NCI-H510A treated with DMSO at 0.1 percent for 48 hours (cell line): ENCODE measurements at regions not wholly inside any gene's neighbourhood (a gene's known extent, or its start where the extent isn't known, plus 50 kb on each side); places are given as distances from the start of the nearest gene placed in this dataset.

ENCODE experiments used
- DNase-seq: peaks from one replicate; lab custom pipeline; 2025; lab: John Stamatoyannopoulos, UW

DNA sequence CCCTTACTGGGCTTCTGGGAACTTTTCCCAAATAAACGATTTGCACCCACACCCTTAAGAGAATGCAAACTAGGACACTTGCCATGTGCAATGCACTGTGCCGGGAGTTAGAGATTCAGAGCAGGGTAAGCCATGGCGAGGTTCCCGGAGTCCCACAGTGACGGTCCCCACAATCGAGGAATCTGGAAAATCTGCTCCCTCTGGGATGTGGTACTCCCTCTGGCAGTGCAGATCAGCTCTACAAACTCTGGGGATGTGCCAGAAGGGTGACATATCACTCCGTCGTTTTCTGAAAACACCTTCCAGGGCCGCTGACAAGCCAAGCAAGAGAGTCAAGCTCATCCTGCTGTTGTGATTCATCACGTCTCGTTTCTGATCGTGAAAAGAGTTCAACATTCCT, 537.5 kb downstream of the BCOR start:
- DNase-seq: no peak

DNA sequence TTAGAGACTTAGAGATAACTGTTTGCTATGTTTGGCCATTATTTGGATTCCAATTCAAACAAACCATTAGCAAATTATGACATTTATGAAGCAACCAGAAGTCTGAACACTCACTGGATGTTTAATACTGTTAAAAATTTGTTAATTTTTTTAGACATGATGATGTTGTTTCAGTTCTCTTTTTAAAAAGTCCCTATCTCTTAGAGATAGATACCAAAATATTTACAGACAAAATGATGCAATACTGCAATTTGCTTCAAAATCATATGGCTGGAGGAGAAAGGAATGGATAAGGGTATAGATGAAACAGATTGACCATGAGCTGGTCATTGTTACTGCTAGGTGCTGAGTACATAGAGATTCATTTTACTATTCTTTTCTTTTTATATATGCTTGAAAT, 534.6 kb downstream of the BCOR start:
- DNase-seq: no peak

DNA sequence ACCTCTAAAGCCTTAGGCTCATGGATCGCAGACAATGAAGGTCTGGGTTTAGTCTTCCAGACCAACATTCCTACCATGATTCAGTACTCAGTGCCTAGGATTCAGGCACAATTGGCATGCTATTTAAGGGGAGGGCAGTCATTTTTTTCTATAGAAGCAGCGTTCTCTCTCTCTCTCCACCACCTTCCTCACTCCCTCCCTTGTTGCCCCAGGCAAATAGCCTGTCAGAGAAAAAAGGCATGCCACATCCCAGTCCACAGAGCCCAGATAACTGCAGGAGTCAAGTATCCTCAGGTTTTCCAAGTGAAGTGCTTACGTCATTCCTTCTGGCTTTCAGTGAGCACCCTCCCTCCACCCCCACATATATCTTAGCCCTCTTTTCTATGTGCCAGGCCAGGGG, 533.0 kb downstream of the BCOR start:
- DNase-seq: no peak

DNA sequence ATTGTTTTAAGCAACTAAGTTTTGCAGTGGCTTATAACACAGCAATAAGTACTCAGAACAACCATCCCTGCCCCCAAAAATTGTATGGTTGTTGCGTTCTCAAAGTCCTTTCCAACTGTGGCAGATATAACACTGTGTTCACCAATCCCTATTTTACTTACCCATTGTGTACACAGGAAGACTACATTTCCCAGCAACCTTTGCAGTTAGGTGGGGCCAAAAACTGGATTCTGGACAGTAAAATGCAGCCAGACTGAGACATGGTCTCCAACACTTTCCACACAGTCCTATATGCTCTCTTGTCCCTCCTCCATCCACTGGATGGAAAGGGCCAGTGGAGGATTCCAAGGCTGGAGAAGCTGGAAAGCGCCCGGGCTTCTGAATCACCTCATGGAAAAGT, 523.6 kb downstream of the BCOR start:
- peak; percentile 13 for DNase-seq

DNA sequence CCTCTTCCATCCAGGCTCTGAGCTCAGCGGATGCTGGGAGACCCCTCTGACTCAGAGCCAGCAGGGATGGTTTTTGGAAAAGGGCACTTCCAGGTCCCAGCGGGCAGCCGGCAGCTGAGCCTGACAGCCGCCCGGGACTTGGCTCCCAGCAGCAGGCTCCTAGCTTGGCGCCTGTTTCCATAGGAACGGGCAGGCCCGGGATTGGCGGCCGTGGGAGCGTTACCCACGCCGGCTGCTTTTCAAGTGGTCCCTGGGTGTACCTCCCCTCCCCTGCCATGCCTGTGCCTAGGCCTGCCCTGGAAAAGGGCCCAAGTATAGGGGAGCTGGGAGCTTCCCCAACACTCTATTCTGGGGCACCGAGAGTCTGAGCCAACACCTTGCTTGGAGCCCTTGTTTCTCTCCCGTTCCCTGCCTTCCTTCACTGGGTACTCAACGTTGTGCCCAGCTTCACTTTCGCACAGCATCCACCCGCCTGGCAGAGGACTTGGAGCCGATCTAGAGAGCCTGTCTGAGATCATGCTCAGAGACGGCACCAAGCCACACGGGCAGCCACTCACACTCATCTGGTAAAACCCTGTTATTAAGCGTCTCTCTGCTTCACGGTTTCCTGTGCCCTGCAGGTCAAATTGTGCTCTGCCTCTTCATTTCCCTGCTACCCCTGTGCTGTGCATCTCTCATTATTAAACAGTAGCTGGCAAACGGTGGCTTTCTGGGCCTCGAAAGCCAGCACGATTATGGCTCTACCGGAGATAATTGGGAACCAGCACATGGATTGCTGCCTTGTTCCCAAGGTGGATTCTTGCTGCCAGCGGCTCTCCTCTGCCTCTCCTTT, 521.5 kb downstream of the BCOR start:
- peak; percentile 50 for DNase-seq

DNA sequence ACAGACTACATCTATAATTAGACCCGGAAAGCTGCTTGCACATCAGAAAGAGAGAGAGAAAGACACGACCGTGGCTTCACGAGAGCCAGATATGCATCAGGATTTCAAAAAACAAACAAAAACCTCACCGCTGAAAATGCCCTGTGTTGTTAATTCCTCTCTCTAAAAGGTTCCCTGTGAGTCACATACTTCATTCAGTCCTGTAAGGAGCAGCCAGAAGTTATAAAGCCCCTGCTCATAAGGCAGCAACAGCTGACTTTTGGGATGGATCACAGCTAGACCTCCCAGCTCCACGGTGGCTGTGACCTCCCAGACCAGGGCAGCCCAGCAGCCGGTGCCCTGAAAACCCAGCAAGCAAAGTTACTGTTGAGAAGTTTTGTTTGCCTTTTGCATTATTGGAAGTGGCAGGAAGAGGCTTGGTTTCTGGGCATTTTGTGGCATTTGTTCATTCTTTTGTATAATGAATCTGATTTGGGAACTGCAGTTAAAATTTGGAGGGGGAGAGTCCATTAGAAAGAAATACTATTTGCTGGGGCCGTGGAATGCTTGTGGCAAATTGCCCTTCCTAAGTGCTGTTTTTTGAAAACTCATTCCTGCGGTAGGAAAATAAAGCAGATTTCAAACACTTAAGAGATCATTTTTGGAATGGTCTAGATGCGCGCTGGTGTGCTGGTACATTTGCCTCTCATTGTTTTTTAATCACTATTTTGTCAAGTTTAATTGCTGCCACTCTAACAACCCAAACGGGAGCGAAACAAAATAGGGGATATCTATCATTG, 520.4 kb downstream of the BCOR start:
- peak; percentile 4 for DNase-seq

DNA sequence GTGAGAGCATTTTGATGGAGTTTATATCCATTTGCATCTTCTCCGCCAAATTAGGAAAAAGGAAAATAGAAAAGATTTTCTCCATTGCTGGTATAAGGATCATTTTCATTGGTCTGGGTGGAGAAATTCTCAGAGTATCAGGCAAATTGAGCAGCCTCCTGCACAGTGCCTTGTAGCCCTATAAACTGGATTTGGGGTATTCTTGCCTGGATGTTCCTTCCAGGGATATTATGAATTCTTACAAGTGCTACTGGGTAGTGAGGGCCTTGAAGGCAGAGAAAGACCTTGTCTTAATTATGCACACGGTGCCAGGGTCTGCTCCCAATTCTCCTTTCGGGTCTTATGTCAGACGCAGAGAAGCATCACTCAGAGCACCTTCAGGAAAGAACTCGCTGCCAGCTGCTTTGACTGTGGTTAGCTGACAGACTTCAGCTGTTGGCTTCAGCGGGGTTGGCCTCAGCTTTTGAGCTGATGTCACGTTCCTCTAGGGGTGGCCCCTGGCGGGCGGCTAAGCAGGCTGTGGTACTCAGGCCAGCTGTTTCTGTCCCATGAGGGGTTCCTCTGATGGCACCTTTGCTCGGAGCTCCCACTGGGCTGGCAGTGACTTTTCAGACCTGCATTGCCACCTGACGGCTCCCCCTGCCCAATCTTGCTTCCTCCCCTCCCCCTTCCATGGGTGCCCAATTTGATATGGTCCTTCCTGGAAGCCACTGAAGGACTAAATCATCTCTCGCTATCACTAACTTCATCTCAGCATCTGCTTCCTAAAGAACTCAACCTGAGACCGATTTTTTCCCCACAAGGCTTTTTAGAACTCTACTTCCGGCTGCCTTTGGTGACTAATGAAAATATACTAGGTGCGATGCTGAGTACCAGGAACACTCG, 519.5 kb downstream of the BCOR start:
- DNase-seq: no peak

DNA sequence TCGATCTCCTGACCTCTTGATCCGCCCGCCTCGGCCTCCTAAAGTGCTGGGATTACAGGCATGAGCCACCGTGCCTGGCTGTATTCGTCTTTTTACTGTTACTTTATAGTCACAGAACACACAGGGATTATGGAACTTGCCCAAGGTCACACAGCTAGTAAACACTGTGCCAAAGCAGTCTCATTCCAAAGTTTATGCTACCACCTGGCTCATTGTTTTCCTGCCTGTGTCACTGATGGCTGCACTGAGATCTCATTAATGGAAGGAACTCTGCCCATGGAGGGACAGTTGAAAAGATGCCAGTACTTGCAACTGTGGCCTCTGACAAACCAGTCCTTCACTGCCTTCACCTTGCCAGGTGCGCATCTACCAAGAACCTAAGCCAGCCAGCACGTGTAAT, 517.7 kb downstream of the BCOR start:
- DNase-seq: no peak

DNA sequence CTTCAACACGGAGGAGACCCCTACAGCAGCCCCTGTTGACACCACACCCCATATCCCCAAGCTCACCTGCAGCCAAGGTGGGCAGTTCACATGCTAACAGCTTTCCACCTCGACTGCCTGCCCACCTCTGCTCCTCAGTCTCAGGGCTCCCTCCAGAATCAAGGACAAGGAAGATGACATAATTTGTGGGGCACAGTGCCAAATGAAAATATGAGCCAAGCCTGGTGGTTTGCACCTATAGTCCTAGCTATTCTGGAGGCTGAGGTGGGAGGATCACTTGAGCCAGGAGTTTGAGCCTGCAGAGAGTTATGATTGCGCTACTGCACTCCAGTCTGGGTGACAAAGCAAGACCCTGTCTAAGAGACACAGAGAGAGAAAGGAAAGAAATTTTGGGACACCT, 516.3 kb downstream of the BCOR start:
- no peak for DNase-seq

DNA sequence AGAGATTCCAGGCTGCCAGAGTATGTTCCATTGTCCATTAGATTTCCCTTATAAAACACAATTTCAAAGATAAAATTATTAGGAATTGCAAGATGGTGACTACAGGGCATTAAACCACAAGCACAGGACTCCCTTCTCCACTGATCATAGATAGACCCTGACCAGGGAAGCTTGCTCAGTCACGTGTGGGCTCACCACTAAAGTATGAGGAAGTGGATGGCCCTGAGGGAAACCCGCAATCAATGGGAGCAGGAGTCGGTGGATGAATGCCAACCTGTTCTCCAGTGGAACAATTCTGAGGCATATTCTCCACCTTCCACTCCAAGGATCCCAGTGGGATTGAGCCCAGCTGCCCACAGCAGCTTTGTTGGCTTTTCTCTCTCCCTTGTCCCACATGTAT, 515.7 kb downstream of the BCOR start:
- DNase-seq: no peak

DNA sequence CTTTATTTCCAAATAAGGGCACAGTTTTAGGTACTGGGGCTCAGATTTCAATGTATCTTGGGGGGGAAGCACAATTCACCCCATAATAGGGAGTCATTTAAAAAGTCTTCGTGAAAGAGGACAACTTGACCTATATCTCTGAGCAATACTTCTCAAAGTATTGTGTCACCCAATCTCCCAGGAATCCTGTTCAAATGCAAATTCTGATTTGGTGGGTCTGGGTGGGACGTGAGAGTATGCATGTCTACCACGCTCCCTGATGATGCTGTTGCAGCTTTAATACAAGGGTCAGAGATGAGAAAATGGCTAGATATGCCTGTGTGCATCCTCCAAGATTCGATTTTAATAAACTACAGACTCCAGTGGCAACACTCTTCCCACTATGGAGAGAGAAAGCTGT, 514.8 kb downstream of the BCOR start:
- no peak for DNase-seq

DNA sequence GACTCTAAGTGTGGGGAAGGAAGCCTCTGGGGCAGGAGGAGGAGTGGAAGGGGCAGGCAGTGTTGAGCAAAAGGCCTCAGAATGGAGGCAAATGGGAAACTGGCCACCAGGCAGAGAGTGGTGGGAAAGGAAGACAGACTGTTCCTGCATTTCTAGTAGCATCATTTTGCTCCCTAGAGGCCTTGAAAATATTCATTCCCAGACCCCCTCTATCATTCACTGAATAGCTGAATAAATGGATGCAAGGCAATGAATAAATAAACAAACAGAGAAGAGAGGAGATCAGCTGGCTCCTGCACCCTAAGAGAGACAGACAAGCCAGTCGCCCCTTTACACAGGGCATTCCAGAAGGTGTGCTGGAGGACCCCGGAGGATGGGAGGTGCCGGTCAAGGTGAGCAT, 511.9 kb downstream of the BCOR start:
- no peak for DNase-seq

DNA sequence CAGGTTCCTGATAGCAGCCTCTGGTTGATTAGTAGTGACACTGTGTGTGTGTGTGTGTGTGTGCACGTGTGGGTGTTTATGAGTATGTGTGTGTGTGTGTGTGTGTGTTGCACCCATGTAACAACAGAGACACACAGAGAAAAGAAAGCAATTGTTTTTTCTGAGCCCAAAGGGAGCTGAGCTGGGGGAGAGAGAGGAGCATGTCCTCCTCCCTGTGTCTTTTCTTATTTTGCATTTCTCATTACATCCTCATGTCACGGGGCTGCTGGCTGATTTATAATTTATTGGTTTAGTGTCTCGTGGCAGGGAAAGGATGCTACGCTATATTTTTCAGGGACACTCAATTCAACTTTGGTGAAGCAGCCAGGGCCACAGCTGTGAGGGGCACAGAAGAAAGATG, 511.4 kb downstream of the BCOR start:
- no peak for DNase-seq

DNA sequence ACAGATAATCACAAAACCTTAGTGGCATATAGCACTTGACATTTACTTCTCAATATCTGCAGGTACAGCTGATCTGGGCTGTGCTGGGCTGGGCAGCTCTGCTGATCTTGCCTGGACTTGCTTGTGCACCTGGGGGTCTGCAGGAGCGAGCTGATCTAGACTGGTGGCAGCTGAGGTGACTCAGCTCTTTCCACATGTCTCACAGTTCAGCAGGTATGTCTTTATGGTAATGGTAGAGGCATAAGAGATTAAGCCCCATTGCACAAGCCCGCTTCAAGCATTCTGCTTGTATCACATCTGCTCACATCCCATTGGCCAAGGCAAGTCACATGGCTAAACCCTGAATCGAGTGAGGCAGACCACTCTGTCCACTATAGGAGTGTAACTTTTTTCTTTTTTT, 506.7 kb downstream of the BCOR start:
- no peak for DNase-seq

DNA sequence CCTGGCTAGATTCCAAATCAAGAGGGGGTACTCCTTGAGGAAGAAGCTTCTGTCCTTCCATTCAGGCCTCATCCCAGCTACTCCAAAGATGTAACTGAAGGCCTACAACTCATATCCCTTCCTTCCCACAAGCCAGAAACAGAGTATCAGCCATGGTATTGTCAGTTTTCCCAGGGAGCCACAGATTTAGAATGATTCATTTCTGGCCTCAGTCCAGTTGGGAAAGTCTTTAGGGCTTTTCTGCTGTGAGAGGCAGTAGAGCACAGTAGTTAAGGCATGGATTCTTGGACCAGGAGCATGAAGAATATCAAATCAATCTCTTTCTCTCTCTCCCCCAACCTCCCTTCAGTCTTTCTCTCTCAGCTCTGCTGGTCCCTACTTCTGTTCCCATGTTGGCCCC, 505.0 kb downstream of the BCOR start:
- no peak for DNase-seq

DNA sequence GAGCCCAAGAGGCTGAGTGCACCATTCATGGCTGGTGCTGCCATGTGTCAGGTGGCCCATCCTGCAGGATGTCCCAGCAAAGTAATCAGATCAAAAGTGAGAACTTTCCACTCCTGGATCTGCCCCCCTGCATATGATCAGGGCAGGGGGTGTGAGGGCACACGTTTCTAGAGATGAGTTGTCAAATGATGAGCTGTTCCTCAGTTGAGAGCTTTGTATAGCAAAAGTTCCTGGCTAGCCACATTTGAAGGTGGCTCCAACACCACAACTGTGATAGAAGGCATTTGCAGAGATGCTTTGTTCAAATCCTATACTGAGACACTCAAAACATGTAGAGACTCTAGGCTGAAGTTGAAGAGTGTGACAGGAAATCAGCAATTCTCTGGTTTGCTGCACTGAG, 501.8 kb downstream of the BCOR start:
- no peak for DNase-seq

DNA sequence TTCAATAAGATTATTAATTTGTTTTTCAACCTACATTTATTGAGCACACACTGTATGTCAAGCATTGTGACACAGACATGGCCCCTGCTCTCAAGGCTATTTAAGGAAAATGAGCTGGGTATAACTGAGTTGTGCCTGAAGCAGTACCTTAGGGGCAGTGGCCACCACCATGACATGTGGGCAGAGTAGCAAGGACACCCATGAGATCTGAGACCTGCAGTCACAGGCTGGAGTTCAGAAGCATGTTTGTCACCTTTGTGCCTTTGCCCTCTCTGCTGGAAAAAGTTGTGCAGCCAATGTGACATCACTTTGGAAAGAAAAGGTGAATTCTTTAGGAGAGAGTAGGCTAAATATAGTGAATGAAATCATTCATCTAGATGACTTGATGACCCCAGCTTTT, 501.3 kb downstream of the BCOR start:
- no peak for DNase-seq

DNA sequence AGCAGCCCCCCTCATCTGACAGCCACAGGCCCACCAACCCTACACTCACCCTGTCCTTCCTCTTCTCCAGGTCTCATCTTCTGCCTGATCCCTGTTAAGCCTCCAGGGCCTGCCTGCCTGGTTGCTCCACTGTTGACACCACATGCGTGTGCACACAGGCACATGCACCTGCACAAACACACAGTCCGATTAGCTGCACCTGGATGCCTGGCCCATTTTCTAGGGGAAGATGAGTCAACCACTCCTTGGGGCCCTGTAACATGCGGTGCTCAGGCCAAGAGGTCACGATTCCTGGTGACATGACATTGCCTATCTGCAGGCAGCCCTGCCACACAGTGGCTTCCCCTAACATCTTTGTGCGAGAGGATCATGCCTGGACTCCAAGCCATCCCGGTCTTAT, 498.4 kb downstream of the BCOR start:
- peak; percentile 11 for DNase-seq

DNA sequence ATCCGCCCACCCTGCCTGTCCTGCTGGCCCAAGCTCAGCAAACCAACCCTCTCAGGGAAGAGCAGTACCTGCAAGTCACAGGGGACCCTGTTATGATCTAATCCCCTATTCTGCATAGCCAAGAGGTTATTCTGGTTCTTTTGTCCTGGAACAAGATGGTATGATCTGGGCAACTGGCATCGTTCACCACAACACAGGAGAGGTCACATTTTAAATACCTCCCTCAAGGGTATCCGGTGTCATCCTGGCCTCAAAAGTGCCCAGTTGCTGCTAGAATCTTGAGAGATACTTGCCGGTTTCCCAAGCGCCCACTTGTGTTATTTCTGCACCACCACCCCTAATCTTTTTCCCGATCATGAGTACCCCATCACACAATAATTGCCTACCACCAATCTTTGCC, 497.5 kb downstream of the BCOR start:
- DNase-seq: no peak

DNA sequence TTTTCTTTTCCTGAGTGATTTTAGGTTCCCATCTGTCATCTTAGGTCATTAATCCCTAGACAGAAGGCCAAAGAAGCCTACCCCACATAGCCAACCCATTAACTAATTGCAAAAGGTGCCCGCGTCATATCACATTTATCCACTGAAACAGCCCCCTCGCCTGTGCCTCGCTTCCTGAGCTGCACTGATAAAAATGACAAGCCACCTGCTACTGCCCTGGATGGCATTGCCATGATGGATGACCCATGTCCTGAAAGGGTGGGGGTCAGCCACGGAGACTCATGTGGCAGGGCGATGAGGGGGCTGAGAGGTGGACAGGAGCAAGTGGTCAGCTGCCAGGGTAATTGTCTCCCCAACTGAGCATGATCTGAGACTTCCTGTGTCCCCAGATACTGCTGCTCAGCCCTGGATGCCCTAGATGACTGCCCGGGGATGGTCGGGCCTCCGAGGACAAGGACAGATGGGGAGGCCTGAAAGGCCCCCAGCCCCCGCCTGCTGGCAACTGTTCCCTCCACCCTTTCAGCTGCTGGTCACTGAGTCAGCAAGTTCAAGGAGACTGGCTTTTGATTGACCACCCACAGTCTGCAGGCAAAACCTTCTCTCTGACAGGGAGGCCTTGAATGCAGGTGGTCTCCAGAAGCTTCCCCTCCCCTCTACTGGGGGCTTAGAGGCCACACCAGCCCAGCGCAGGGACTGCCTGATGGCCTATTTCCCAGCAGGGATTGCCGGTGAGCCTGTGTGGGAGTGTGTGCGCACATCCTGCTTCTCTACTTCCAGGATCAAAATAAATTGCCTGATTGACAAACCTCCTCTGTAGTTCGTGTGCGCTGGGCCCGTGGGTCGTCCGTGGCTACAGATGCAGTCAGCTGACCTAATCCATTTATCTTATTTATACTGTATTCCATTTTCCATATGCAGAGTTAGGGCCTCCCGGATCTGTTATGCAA, 496.3 kb downstream of the BCOR start:
- no peak for DNase-seq

DNA sequence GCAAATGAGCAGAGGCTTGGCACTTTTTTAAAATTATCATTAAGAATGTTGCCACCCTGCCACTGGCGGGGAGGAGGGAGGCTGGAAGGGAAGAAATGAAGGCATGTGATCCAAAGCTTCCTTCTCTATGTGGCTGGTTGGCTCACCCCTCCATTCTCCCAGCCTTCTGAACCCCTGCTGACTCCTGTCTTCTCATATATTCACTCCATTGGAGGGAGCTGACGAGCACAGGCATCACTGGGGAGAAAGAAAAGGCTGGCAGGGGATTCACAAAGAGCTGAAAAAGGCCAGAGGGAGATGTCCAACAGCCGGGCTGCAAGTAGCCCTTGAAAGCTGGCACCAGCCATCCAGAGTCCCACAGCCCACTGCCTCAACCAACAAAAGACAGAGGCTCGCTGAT, 495.6 kb downstream of the BCOR start:
- DNase-seq: no peak
